Right cardiac atrium (tissue), 5 donors: ENCODE measurements at regions not wholly inside any gene's neighbourhood (a gene's known extent, or its start where the extent isn't known, plus 50 kb on each side); places are given as distances from the start of the nearest gene placed in this dataset.
A peak's percentile ranks its signal among the peaks of the same experiment; 100 is the strongest.

ENCODE experiments used
- ATAC-seq, 2 donors: fragments of 200-7000 bp; cut with Tn5 transposase; one replicate each; pipeline versions ENCODE4 v1.8.0 to v1.9.1; 2020; ENCODE audit warnings: moderate library complexity in 2 of 2, mild to moderate bottlenecking in 1 of 2
- DNase-seq, 3 donors: peaks; one replicate each; pipeline ENCODE4 v3.0.0-alpha.2; 2020
- H3K27ac ChIP-seq: one replicate; pipeline ENCODE4 v1.5.1; 2013; ENCODE audit warnings: mild to moderate bottlenecking, low read length, control low read depth, moderate library complexity
- H3K27me3 ChIP-seq: one replicate; pipeline ENCODE4 v1.6.1; 2013; ENCODE audit not compliant: control insufficient read depth, insufficient read depth
- H3K4me1 ChIP-seq: one replicate; pipeline ENCODE4 v1.6.1; 2013; ENCODE audit warnings: low read length; ENCODE audit not compliant: control insufficient read depth, insufficient read depth
- H3K4me3 ChIP-seq: one replicate; pipeline ENCODE4 v1.5.1; 2013; ENCODE audit warnings: low read length, control low read depth
- H3K9me3 ChIP-seq: one replicate; pipeline ENCODE4 v1.6.1; 2013; ENCODE audit warnings: low read length; ENCODE audit not compliant: control insufficient read depth
- WGBS: extraction: QIAGEN DNeasy Blood & Tissue Kit; methylation state at CpG from one replicate; pipeline ENCODE4 v1.1.7; 2013; 5-methylcytosine and 5-hydroxymethylcytosine counted together
- intact Hi-C, 4 donors: fragments of 100-400 bp; cut with DNase I; formaldehyde crosslinking; loops; one replicate each; pipeline versions ENCODE4 v1.11.0 to v1.14.0; 2022 to 2023
- donor health status: healthy with polysubstance abuse.
- donor health status: DM: no; HTN: yes; CAD: no.
- donor health status: DM: no; HTN: no; CAD: no.
- donor health status: DM: no; HTN: yes; CAD: no; lungs with severe emphysema.
- donor health status: DM: yes; HTN: yes; CAD: no.

DNA sequence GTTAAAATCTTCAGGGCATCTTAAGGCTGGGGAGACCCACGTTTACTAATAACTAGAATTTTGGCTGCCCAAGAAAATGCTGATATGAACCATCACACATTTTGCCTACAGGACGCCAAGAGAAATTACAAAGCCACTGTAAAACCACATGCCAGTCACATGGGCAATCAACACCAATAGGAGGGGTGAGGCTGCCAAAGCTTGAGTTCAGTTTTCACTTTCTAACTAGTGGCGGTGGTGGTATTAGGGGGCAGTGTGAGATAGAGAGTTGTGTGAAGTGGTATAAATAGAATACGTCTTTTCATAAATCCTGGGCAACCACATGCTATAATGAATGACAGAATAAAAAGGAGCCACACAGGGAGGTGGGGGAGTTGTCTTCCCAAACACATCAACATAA lies 147.3 kb downstream of the WNT5A start:
- DNase-seq: no peak
- intact Hi-C loops: no loop called here
- Histone ChIP-seq H3K27ac (no peak overlapping the region), H3K4me1 (no peaks in the 10 kb centered on the region), H3K27me3 (no peaks in the 10 kb centered on the region), H3K9me3 (no peaks in the 10 kb centered on the region), H3K4me3 (no peak overlapping the region)
- 77% methylated on average over 4 of the region's 4 CpGs for WGBS
- no peak for ATAC-seq

DNA sequence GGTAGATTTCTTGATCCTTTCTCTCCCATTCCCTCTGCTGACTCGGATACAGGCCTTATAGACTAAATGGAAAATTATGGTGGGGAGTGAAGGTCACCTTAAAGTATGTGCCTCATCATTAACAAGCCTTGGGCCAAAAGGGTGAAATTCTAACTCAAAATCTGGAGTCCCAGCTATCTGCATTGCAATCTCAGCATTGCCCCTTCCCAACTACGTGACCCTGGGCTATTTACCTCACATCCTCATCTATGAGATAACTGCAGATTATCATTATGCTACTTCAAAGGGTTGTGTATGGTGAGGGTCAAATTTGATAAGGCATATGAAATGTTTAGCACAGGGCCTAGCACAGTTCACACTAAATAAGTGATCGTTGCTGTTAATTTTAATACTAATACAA lies 147.7 kb downstream of the WNT5A start:
- DNase-seq: no peak
- no peak overlapping the region for H3K4me3 ChIP-seq
- H3K9me3 ChIP-seq: no peaks in the 10 kb centered on the region
- no peak for ATAC-seq
- H3K4me1 ChIP-seq: no peaks in the 10 kb centered on the region
- H3K27ac ChIP-seq: no peak overlapping the region
- H3K27me3 ChIP-seq: no peaks in the 10 kb centered on the region
- intact Hi-C loops: no loop called here
- 82% methylated on average over 3 of the region's 3 CpGs for WGBS

DNA sequence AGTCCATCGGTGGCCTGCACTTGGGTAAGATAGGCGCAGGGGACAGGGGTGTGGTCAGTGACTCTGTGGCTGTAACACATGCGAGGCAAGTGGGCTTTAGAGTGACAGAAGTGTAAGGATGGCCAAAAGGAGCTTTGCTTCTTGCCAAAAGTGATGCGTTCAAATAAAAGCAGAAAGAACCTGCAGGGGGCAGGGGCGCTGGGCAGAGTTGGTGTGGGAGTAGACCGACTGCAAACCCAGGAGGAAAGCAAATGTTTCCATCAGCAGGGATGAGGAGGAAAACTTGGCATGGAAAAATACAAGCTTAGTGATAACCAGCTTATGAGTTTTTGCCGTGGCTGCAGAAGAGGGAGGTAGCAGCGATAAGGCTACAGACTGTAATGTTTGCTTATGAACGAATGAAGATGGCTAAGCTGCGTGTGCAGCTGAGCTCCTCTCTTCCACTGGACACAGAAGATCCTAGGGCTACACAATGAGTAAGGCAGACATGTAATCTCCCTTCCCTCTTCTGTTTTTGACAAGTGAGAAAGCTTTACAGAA lies 149.4 kb downstream of the WNT5A start:
- Histone ChIP-seq H3K9me3 (no peaks in the 10 kb centered on the region), H3K4me1 (no peaks in the 10 kb centered on the region), H3K27me3 (no peaks in the 10 kb centered on the region), H3K27ac (no peak overlapping the region), H3K4me3 (no peak overlapping the region)
- 49% methylated on average over 10 of the region's 10 CpGs for WGBS
- peak in 1 of 2 donors; percentile 38 for ATAC-seq
- DNase-seq: no peak
- intact Hi-C loops: no loop called here

DNA sequence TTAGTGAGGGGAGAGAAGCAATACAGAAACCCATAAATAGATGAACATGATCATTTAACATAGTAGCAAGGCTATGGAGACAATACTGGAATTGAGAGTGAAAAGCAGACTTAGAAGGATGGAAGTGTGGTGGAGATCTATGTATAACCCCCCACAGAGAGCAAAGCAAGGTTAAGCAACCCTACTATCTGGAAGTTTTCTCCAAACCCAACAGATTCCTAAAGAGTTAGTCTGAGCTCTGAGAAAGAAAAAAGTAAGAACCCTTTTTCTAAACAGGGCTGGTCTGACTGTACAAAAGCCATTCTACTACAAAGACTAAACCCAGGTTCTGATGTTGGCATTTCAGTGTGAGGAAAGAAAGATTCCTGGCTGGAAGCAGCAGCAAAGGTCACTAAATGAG lies 153.2 kb downstream of the WNT5A start:
- Histone ChIP-seq H3K4me3 (no peak overlapping the region), H3K27ac (no peak overlapping the region), H3K27me3 (no peaks in the 10 kb centered on the region), H3K4me1 (no peaks in the 10 kb centered on the region), H3K9me3 (no peaks in the 10 kb centered on the region)
- intact Hi-C loops: no loop called here
- DNase-seq (no peak), ATAC-seq (no peak)

DNA sequence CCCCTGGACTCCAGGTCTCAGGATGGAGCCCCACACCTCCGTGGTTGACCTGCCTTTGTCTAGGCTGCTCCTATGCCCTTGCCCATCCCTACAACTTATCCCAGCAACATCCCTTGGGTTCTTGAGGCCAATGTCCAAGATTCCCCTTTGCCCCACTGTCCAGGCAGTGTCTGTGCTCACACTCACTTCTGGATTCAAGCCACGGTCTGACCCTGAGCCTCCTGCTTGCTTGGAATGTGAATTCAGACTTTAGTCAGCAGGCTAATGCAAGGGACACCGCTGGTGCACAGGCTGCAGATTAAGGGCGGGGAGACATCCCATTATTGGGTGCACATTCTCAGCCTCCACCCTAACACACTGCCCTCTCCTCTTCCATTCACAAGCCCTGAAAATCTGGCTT lies 154.1 kb downstream of the WNT5A start:
- DNase-seq (no peak), ATAC-seq (no peak)
- Histone ChIP-seq H3K4me3 (no peak overlapping the region), H3K27ac (no peak overlapping the region), H3K4me1 (no peaks in the 10 kb centered on the region), H3K9me3 (no peaks in the 10 kb centered on the region), H3K27me3 (no peaks in the 10 kb centered on the region)
- intact Hi-C loops: no loop called here
- 84% methylated on average over 4 of the region's 4 CpGs for WGBS

DNA sequence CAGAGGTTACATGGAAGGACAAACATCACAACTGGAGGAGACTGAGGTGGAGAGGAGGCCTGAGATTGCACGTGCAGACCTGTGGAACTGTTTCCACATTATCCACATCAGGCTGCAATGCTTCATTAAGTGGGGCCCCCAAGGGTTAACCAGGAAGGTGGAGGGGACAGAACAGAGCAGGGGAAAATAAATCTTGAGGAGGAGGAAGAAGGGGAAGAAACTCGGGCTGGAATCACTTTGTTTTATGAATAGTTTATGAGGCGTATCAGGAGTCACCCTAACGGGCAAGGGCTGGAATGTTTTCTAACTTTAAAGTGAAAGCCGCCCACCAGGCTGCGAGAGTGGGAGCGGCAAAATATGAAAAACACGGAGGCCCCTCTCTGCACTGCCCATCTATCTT lies 154.9 kb downstream of the WNT5A start:
- Histone ChIP-seq H3K27me3 (no peaks in the 10 kb centered on the region), H3K27ac (no peak overlapping the region), H3K4me3 (no peak overlapping the region), H3K9me3 (no peaks in the 10 kb centered on the region), H3K4me1 (no peaks in the 10 kb centered on the region)
- no peak for DNase-seq
- intact Hi-C loops: no loop called here
- WGBS: 81% methylated on average over 8 of the region's 8 CpGs
- no peak for ATAC-seq

DNA sequence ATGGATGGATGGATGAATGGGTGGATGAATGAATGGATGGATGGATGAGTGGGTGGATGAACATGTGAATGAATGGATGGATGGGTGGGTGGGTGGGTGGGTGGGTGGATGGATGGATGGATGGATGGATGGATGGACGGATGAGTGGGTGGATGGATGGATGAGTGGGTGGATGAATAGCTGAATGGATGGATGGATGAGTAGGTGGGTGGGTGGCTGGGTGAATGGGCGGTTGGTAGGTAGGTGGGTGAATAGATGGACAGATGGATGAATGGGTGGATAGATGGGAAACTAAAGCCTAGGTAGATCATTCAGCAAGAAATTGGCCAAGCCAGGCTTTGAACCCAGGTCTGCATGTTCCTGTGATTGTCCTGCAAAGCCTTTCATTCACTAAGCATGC lies 155.6 kb downstream of the WNT5A start:
- WGBS: 85% methylated on average over 2 of the region's 2 CpGs
- ATAC-seq (no peak), DNase-seq (no peak)
- intact Hi-C loops: no loop called here
- Histone ChIP-seq H3K4me1 (no peaks in the 10 kb centered on the region), H3K27ac (no peak overlapping the region), H3K4me3 (no peak overlapping the region), H3K27me3 (no peaks in the 10 kb centered on the region), H3K9me3 (no peaks in the 10 kb centered on the region)

DNA sequence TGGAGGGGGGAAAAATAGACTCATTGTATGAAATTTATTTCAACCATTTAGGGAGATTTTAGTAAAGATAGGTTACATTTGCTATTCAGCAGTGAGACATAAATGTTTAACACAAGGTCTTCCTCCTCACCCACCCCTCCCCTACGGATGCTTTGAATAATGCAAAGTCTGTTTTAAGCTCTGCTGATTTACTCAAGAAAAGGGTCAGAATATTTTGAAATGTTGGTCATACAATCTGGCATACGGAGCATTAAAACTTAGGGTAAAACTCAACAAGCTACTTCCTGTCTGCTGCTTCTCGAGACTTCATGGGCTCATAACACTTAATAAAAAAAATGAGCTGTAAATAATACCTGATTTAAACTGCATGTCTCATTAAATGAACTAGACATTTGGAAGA lies 156.3 kb downstream of the WNT5A start:
- Histone ChIP-seq H3K27ac (no peak overlapping the region), H3K27me3 (no peaks in the 10 kb centered on the region), H3K4me3 (no peak overlapping the region), H3K9me3 (no peaks in the 10 kb centered on the region), H3K4me1 (no peaks in the 10 kb centered on the region)
- WGBS: 65% methylated on average over 3 of the region's 3 CpGs
- intact Hi-C loops: no loop called here
- DNase-seq (no peak), ATAC-seq (no peak)

DNA sequence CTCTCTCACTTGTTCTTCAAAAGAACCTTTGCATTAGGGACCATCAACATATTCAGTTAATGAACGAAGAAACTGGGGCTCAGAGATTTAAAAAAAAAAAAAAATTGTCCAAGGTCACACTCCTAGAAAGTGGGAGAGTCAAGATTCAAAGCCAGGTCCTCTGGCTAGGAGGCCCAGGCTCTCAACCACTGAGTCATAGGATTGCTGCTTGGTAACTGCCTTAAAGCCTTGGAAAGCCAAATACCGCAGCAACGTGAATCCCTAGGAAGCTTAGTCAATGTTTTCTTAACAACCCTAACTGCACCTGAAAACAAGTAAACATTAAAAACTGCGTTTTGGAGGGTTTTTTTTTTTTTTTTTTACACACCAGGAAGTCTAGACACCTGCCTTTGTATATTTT lies 156.8 kb downstream of the WNT5A start:
- no peaks in the 10 kb centered on the region for H3K4me1 ChIP-seq
- H3K27me3 ChIP-seq: no peaks in the 10 kb centered on the region
- ATAC-seq (no peak), DNase-seq (no peak)
- intact Hi-C loops: no loop called here
- no peaks in the 10 kb centered on the region for H3K9me3 ChIP-seq
- H3K4me3 ChIP-seq: no peak overlapping the region
- H3K27ac ChIP-seq: no peak overlapping the region
- WGBS: 59% methylated on average over 4 of the region's 4 CpGs

DNA sequence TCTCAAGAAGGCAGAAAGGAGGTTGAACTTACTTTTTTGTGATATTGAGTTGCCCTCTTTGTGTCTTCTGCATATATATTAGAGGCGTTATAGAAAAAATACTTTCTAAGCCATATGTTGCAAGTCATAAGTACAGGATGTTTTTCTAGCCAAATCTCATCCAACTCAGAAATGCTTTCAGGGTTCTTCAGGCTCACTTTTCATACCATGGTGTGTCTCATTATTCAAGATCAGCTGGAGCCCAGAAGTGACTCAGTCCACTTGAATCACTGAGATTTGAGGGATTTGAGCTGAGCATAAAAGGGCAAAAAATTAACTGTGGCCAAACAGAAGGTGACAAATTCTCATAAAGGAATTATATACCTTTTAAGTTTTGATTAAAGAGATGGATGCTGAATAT lies 157.3 kb downstream of the WNT5A start:
- no peak overlapping the region for H3K27ac ChIP-seq
- no peaks in the 10 kb centered on the region for H3K9me3 ChIP-seq
- H3K27me3 ChIP-seq: no peaks in the 10 kb centered on the region
- no peak for ATAC-seq
- no peaks in the 10 kb centered on the region for H3K4me1 ChIP-seq
- 72% methylated on average over 1 of the region's 1 CpG for WGBS
- H3K4me3 ChIP-seq: no peak overlapping the region
- DNase-seq: no peak
- intact Hi-C loops: no loop called here

DNA sequence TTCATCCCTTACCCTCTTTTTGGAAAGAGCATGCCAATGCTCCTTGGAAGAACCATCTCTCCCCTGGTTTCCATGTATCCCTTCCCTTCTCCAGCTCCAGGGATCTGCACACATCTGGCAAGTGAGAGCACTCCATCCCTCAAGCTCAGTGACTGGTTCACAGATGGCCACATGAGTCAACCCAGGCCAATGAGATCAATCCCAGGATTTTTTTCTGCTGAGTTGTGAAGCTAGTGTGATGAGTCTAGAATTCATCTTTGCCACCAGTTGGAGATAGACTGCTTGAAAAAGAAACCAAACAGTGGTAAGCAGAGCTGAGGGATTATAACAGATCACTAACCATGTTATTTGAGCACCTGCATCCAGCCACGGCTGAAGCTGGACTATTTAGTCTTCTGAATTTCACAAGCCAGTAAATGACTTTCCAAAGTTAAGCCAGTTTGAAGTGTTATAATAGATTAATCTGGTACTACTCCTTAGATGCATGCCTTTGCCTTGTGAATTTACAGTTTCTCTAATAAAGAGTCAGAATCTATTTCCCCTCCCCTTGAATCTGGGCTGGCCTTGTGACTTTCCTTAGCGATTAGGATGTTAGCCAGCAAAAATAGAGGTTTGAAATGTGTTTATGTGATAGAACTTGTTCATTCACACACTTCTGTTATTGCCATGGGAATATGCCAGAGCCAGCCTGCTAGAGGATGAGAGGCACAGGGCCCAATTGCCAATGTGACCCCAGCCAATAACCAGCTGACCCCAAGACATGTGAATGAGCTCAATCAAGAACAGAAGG lies 159.8 kb downstream of the WNT5A start:
- H3K4me3 ChIP-seq: no peak overlapping the region
- H3K4me1 ChIP-seq: no peaks in the 10 kb centered on the region
- intact Hi-C loops: no loop called here
- no peak for DNase-seq
- no peak for ATAC-seq
- no peak overlapping the region for H3K27ac ChIP-seq
- H3K27me3 ChIP-seq: no peaks in the 10 kb centered on the region
- H3K9me3 ChIP-seq: no peaks in the 10 kb centered on the region
- 75% methylated on average over 2 of the region's 2 CpGs for WGBS

DNA sequence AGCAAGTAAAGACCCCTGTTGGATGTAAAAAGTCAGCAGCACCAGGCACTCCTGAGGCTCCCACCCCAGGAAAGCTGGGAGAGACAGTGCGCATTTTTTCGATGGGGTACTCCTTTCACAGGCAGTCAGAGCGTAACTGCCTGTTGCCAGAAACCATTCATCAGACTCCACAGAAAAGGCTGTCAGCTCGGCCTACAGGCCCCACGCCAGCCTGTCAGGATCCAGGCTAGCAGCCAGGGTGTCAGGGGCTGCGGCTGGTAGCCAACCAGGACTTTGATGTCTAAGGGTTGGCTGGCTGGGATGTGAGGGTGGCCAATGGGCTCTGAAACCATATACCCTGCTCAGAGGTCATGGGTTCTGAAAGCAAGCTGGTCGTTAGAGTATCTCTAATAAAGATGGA lies 164.5 kb downstream of the WNT5A start:
- no peak for ATAC-seq
- Histone ChIP-seq H3K27me3 (no peaks in the 10 kb centered on the region), H3K4me1 (no peaks in the 10 kb centered on the region), H3K9me3 (no peaks in the 10 kb centered on the region), H3K4me3 (no peak overlapping the region), H3K27ac (no peak overlapping the region)
- DNase-seq: peak in 2 of 3 donors; percentile 62
- WGBS: 62% methylated on average over 7 of the region's 7 CpGs
- intact Hi-C loops: no loop called here
